Effector memory CD8-positive, alpha-beta T cell (primary cell): ENCODE measurements at regions not wholly inside any gene's neighbourhood (a gene's known extent, or its start where the extent isn't known, plus 50 kb on each side); places are given as distances from the start of the nearest gene placed in this dataset.

Source experiments
- ATAC-seq: fragments of 150-1000 bp; cut with Tn5 transposase; replicated peaks from 2 replicates; pipeline ENCODE4 v1.10.0; 2021; ENCODE audit warnings: mild to moderate bottlenecking, moderate library complexity
- DNase-seq, 3 experiments: peaks; one replicate each; pipeline ENCODE4 v3.0.0; 2021
- H3K27ac Mint-ChIP-seq, 2 donors: one replicate each; pipeline ENCODE4 v1.8.0; 2022; ENCODE audit warnings: mild to moderate bottlenecking in 2 of 2, mixed read lengths in 2 of 2, moderate library complexity in 2 of 2
- H3K27me3 Mint-ChIP-seq, 2 donors: one replicate each; pipeline ENCODE4 v1.8.0; 2022; ENCODE audit warnings: mixed read lengths in 2 of 2
- H3K36me3 Mint-ChIP-seq: one replicate; pipeline ENCODE4 v1.8.0; 2022; ENCODE audit warnings: mild to moderate bottlenecking, moderate library complexity, mixed read lengths; ENCODE audit not compliant: insufficient read depth
- H3K4me1 Mint-ChIP-seq, 2 donors: one replicate each; pipeline ENCODE4 v1.8.0; 2022; ENCODE audit warnings: low read depth in 2 of 2, mixed read lengths in 2 of 2
- H3K4me3 Mint-ChIP-seq, 2 donors: one replicate each; pipeline ENCODE4 v1.8.0; 2022; ENCODE audit warnings: mild to moderate bottlenecking in 2 of 2, mixed read lengths in 2 of 2, moderate library complexity in 2 of 2
- H3K9me3 Mint-ChIP-seq, 2 donors: one replicate each; pipeline ENCODE4 v1.8.0; 2022; ENCODE audit warnings: mixed read lengths in 2 of 2

DNA sequence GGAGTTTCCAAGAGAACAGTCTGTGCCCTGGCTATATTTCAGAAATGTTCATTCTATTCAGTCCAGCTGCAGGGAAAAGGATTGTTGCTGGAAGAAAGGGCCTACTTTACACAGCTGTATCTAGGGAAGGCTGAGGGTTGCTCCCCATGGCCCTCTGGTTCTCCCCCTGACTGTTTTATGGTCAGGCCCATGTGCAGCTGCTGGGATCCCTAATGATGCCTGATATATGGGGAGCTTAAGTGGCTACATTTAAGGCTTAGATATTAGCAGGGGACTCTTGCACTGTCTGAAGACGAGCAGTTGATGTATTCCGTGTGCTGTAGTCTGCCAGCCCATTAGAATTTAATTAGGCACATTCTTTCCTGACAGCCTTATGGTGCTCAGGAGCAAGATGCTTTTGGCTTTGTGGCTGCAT is 72.0 kb downstream of the FAM43A start:
- no peak for ATAC-seq
- no peaks in the 10 kb centered on the region for H3K36me3 Mint-ChIP-seq
- H3K9me3 Mint-ChIP-seq = no peaks in the 10 kb centered on the region
- H3K4me1 Mint-ChIP-seq = no peaks in the 10 kb centered on the region
- DNase-seq = no peak
- no peak overlapping the region for H3K4me3 Mint-ChIP-seq
- H3K27me3 Mint-ChIP-seq = peaks cover 34 to 47% of the 10 kb centered on the region in 2 donors
- no peak overlapping the region for H3K27ac Mint-ChIP-seq

DNA sequence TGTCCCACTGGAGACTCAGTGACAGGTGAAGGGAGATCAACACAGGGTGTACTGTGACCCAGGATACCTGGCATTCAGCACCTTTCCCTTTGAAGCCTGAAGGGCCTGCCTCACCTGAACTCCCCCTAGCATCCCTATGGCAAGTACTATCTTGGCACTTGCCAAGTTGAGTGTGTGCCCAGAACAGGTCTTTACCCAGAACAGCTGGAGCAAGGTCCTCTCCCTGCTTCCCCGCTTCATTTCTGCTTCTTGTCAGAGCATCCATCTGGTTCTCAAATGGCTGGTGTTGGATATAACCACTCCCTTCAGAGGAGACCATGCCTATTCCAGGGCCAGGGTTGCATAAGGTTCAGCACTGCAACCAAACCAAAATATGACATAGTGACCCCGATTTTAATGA is 73.0 kb downstream of the FAM43A start:
- no peak overlapping the region for H3K27ac Mint-ChIP-seq
- H3K4me3 Mint-ChIP-seq = no peak overlapping the region
- no peaks in the 10 kb centered on the region for H3K4me1 Mint-ChIP-seq
- H3K27me3 Mint-ChIP-seq = peaks cover 34 to 43% of the 10 kb centered on the region in 2 donors
- H3K9me3 Mint-ChIP-seq = no peaks in the 10 kb centered on the region
- DNase-seq (no peak), ATAC-seq (no peak)
- no peaks in the 10 kb centered on the region for H3K36me3 Mint-ChIP-seq

DNA sequence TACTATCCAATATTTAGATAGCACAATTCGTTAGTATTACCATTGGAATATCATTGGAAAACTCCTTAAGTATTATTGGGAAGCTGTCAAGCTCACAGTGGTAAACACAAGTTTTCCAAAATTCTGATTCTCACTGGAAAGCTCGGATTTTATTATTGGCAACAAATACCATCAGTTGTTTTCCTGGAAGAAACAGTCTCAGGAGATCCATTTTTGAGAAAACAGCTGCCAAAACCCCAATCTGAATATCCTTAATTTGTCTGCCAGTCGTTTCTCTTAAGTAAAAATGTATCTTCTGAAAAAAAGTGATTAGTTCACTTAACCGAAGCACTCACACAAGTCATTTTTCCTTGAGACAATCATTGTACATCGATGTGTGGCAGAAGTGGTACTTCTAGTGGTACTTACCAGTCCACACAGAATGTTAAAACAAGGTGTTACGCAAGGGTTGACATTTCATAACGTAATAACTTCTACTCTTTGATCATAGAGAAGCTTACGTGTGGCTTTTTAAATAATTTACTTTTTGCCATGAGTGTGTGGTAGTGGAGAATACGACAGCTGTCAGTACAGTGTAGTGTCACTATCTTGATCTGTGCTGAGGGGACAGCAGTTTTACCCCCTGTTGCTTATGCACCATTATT is 74.9 kb downstream of the FAM43A start:
- H3K4me3 Mint-ChIP-seq = no peak overlapping the region
- H3K36me3 Mint-ChIP-seq = no peaks in the 10 kb centered on the region
- no peak for DNase-seq
- peaks cover 46 to 51% of the 10 kb centered on the region in 2 donors for H3K27me3 Mint-ChIP-seq
- ATAC-seq = no peak
- H3K27ac Mint-ChIP-seq = no peak overlapping the region
- no peaks in the 10 kb centered on the region for H3K4me1 Mint-ChIP-seq
- H3K9me3 Mint-ChIP-seq = no peaks in the 10 kb centered on the region

DNA sequence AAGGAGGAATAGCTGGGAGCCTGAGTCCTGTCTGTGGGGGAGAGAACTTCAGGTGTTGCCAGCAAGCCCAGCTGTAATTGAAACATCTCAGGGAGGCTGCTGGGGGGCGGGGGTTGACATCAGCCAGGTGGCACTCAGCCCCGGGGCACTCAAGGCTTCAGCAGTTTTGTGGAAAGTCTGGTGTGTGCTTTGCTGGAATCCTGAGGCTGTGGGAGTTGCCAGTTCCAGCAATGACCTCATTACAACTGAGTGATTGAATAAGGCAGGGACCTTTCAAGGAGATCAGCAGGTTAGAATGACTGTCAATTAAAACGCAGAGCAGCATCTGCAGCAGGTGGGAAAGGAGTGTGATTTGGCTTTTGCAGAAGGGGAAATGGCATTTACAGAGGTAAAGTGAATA is 75.7 kb downstream of the FAM43A start:
- Mint-ChIP-seq H3K9me3 (no peaks in the 10 kb centered on the region), H3K4me1 (no peaks in the 10 kb centered on the region), H3K36me3 (no peaks in the 10 kb centered on the region), H3K27me3 (peaks cover 46 to 51% of the 10 kb centered on the region in 2 donors), H3K27ac (no peak overlapping the region), H3K4me3 (no peak overlapping the region)
- no peak for DNase-seq
- ATAC-seq = no peak

DNA sequence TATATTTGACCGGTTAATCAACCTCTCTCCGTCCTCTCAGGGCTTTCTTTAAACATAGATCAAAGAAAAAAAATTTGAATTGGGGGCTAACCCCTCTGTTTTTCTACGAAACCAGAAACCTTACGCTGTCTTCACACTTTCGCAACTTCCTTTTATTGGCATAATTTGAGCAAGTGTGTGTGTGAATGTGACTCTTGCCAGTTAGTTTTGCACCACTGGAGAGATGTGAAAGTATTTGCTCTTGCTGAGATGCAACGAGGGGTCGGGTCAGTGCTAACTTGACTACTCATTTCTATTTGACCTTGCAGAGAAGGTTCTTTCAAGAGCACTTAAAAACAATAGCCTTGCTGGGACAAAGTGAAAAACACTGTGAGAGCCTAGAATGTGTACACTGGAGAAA is 81.2 kb downstream of the FAM43A start:
- Mint-ChIP-seq H3K27ac (peak overlapping the region; percentile 54 to 66), H3K4me3 (peak overlapping the region; percentile 44 to 54)
- no peak for DNase-seq

DNA sequence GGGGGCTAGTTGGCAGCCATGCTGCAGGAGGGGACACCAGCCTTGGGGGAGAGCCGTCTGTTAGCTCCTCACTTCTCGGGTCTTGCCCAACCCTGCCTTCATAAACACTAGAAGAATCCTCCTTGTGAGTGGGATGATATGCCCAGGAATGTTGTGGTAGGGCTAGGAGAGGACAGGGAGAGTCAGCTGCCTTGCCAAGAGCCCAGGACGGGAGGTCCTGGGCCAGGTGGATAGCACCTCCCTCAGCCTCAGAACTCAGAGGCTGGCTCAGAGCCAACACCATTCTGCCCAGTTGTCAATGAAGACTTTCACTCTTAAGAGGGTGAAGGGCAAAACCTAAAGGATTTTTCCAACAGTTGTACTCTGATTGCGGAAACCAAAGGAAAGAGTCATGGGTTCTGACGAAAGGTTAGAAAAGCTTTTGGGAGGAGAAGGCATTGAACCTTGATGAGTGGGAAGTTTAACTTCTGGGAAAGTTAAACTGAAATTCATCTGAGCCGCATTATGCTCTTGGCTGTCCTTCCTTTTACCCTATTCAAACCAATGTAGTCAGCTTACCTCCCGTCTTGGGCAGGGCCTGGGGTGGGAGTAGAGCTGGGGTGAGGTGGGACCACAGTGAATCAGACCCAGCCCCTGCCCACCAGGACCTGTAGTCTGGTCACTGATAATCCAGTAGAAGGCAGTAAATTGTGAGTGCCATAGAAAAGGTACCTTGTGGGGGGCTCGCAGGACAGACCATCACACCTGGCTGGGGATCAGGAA is 81.9 kb downstream of the FAM43A start:
- peak overlapping the region; percentile 83 to 84 for H3K4me3 Mint-ChIP-seq

More for the DNA sequence above, 81.2 kb downstream of the FAM43A start:
- peaks cover 26 to 27% of the 10 kb centered on the region in 2 donors for H3K4me1 Mint-ChIP-seq
- no peaks in the 10 kb centered on the region for H3K9me3 Mint-ChIP-seq
- peaks cover 14 to 22% of the 10 kb centered on the region in 2 donors for H3K27me3 Mint-ChIP-seq
- H3K36me3 Mint-ChIP-seq = peaks cover 3% of the 10 kb centered on the region
- ATAC-seq = no peak

DNA sequence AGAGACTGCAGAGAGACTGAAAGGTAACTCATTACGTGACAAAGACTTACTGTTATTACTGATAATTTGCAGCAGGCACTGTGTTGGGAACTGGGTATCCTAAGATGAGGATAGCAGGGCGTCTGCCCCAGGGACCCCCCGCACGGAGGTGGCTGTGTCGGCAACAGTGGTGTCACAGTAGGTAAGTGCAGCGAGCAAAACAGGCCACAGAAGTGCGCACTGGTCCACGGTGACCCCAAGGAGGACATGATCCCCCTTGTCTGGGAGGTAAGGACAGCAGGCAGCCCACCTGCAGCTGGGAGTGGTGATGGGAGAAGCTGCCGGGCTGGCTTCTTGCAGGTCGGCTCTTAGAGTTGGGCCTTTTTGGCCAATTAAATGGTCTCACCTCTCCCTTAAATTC is 82.9 kb downstream of the FAM43A start:
- Mint-ChIP-seq H3K9me3 (no peaks in the 10 kb centered on the region), H3K4me3 (peak overlapping the region; percentile 83 to 84), H3K27ac (peak overlapping the region; percentile 87 to 88), H3K4me1 (peaks cover 26 to 27% of the 10 kb centered on the region in 2 donors), H3K36me3 (peaks cover 3% of the 10 kb centered on the region), H3K27me3 (peaks cover 18 to 28% of the 10 kb centered on the region in 2 donors)
- ATAC-seq (no peak), DNase-seq (no peak)

More for the DNA sequence above, 81.9 kb downstream of the FAM43A start:
- peak overlapping the region; percentile 54 to 66 for H3K27ac Mint-ChIP-seq
- peaks cover 8 to 21% of the 10 kb centered on the region in 2 donors for H3K27me3 Mint-ChIP-seq
- no peaks in the 10 kb centered on the region for H3K9me3 Mint-ChIP-seq
- H3K4me1 Mint-ChIP-seq = peaks cover 26 to 27% of the 10 kb centered on the region in 2 donors
- no peak for ATAC-seq
- no peak for DNase-seq
- H3K36me3 Mint-ChIP-seq = peaks cover 3% of the 10 kb centered on the region

DNA sequence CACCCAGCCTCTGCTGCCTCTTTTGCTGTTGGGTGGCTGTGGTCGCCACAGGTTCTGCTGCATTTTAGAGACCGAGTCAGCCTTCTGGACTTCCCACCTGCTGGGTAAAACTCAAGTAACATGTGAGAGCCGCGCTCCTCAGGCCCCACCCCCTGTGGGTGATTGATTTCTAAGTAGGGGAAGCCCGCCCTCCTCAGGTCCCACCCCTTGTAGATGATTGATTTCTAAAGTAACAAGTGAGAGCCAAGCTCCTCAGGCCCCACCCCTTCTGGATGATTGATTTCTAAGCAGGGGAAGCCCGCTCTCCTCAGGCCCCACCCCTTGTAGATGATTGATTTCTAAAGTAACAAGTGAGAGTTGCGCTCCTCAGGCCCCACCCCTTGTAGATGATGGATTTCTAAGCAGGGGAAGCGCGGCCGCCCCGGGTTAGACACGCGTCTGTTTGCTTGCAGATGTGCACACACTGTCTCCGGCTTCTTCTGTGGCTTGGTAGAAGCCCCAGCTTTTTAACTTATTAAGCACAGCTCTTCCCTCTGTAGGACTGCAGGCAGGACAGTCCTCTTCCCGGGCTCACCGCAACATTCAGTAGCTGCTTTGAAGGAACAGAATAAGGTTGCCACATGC is 83.4 kb downstream of the FAM43A start:
- peak overlapping the region; percentile 83 to 84 for H3K4me3 Mint-ChIP-seq
- H3K27ac Mint-ChIP-seq = peak overlapping the region; percentile 87 to 88
- ATAC-seq (peak; percentile 93), DNase-seq (peak; percentile 81 to 89 (median 87))
- H3K4me1 Mint-ChIP-seq = peaks cover 26 to 27% of the 10 kb centered on the region in 2 donors
- H3K9me3 Mint-ChIP-seq = no peaks in the 10 kb centered on the region
- H3K36me3 Mint-ChIP-seq = peaks cover 3% of the 10 kb centered on the region
- peaks cover 15 to 33% of the 10 kb centered on the region in 2 donors for H3K27me3 Mint-ChIP-seq

DNA sequence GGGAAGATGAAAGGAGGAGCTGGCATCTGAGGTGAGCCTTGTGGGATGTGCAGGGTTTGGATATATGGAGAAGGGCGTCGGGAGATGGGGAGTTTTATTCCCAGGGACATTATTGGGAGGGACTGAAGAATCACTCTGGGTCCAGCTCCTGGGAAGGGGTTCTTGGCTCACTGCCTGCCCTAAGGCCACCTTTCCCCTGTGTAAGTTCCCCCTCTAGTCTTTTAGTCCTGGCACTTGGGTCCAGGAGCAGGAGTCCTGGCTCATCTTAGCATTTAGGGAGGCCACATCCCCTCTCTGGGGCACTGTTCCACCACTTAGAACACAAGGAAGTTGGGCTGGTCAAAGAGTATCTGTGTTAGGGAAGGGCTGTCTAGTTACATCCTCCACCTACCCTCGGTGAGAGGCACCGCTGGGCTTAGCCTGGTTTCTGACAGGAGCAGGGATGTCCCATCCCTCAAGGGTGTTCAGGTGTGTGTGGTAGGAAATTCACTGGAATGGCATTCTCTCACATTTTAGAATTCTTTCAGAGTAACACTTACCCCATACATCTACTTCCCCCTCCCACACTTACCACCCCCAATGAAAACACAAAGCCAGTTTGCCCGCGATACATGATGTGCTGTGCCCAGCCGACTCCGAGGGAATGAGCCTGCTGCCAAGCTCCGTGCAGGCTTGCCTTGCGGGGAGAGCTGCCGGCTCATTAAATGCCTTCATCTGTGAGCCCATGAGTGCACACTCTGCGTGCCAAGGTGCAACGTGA is 86.7 kb downstream of the FAM43A start:
- DNase-seq (no peak), ATAC-seq (no peak)
- H3K9me3 Mint-ChIP-seq = no peaks in the 10 kb centered on the region
- H3K4me3 Mint-ChIP-seq = no peak overlapping the region
- peaks cover 32% of the 10 kb centered on the region in 2 donors for H3K27me3 Mint-ChIP-seq
- H3K27ac Mint-ChIP-seq = no peak overlapping the region
- peaks cover 18 to 19% of the 10 kb centered on the region in 2 donors for H3K4me1 Mint-ChIP-seq
- no peaks in the 10 kb centered on the region for H3K36me3 Mint-ChIP-seq

DNA sequence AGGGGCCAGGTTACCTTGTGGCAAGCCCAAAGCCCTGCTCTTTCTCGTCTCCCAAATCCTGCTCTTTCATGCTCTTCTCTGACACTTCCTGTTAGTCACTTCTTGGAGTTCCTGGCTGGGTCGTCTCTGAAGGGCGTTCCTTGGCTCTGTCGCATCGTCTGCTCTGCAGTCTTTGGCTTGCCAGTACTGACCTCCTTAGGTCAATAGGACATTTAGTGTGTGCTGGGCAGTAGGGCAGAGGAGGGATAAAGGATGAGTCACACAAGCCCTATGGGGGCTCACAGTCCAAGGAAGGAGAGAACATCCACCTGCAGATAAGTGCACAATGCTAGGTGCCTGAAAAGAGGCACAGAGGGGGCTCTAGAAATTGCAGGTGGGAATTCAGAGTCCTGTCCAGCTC is 87.5 kb downstream of the FAM43A start:
- Mint-ChIP-seq H3K27ac (no peak overlapping the region), H3K9me3 (no peaks in the 10 kb centered on the region), H3K27me3 (peaks cover 33 to 39% of the 10 kb centered on the region in 2 donors), H3K36me3 (no peaks in the 10 kb centered on the region), H3K4me1 (peaks cover 12 to 14% of the 10 kb centered on the region in 2 donors), H3K4me3 (no peak overlapping the region)
- ATAC-seq (no peak), DNase-seq (no peak)

DNA sequence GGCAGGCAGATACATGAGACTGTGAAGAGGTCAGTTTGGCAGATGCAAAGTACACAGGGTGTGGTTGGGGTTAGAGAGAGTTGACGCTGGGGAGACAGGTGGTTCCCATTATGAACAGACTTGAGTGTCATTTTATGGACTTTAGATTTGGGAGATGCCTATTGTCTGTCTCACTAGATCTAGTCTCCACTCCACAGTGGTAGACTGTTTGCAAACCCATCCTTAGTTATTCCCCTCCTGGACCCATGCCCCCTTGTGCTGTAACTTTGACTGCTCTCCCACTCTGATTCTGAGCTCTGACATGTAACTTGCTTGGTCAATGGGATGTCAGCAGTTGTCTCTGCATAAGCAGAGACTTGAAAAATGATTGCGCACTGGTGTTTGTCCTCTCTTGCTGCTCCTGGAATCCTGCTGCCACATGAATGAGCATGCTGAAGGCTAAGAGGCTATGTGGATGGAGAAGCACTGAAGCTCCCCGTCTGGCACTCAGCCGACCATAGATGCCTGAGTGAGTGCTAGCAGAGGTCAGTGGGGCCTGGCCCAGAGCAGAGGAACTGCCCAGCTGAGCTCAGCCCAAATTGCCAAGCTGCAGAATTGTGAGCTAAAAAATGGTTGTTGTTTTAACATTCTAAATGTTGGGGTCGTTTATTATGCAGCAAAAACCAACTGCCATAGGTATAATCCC is 88.2 kb downstream of the FAM43A start:
- Mint-ChIP-seq H3K27ac (no peak overlapping the region), H3K36me3 (no peaks in the 10 kb centered on the region), H3K4me3 (no peak overlapping the region), H3K4me1 (peaks cover 6 to 8% of the 10 kb centered on the region in 2 donors), H3K27me3 (peaks cover 40 to 46% of the 10 kb centered on the region in 2 donors), H3K9me3 (no peaks in the 10 kb centered on the region)
- ATAC-seq (no peak), DNase-seq (no peak)

DNA sequence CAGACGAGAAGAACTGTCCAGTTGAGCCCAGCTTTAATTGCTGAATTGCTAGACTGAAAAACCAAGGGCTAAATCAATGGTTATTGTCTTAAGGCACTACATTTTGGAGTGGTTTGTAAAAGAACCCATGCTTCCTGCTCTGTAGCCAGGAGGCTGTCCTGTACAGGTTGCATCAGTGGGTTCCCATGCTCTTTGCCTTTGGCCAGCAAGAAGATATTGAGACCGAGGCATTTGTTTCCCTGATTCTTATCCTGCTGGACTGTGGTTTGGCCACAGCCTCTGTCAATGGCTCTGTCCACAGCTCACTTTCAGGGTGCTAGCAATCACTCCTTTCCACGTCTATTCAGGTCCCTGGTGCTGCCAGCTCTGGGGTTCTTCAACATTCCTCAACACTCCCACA is 89.6 kb downstream of the FAM43A start:
- H3K27ac Mint-ChIP-seq = no peak overlapping the region
- DNase-seq (no peak), ATAC-seq (no peak)
- no peak overlapping the region for H3K4me3 Mint-ChIP-seq
- H3K9me3 Mint-ChIP-seq = no peaks in the 10 kb centered on the region
- no peaks in the 10 kb centered on the region for H3K4me1 Mint-ChIP-seq
- peaks cover 47 to 60% of the 10 kb centered on the region in 2 donors for H3K27me3 Mint-ChIP-seq
- no peaks in the 10 kb centered on the region for H3K36me3 Mint-ChIP-seq

DNA sequence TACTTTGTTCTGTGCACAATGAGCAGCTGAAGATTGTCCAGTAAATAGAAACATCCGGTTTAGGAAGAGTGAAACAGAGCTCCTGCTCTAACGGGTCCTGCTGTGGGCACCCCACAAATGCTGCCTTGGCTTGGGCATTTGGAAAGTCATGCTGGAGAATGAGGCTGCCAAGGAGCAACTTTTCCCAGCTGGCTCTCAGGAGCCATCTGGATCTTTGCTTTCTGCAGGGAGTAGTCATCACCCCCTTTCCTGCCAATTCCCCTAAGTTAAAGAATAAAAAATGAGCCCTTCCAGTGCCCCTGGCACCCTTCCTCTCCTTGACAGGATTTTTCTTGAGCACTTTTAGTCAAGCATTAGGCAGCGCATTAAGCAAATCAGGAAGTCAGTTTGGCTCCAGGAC is 90.0 kb downstream of the FAM43A start:
- Mint-ChIP-seq H3K36me3 (no peaks in the 10 kb centered on the region), H3K4me1 (no peaks in the 10 kb centered on the region), H3K4me3 (no peak overlapping the region), H3K27ac (no peak overlapping the region), H3K9me3 (no peaks in the 10 kb centered on the region), H3K27me3 (peaks cover 47 to 65% of the 10 kb centered on the region in 2 donors)
- DNase-seq (no peak), ATAC-seq (no peak)
